ENCODE measurements at regions not wholly inside any gene's neighbourhood (a gene's known extent, or its start where the extent isn't known, plus 50 kb on each side); places are given as distances from the start of the nearest gene placed in this dataset.

DNA sequence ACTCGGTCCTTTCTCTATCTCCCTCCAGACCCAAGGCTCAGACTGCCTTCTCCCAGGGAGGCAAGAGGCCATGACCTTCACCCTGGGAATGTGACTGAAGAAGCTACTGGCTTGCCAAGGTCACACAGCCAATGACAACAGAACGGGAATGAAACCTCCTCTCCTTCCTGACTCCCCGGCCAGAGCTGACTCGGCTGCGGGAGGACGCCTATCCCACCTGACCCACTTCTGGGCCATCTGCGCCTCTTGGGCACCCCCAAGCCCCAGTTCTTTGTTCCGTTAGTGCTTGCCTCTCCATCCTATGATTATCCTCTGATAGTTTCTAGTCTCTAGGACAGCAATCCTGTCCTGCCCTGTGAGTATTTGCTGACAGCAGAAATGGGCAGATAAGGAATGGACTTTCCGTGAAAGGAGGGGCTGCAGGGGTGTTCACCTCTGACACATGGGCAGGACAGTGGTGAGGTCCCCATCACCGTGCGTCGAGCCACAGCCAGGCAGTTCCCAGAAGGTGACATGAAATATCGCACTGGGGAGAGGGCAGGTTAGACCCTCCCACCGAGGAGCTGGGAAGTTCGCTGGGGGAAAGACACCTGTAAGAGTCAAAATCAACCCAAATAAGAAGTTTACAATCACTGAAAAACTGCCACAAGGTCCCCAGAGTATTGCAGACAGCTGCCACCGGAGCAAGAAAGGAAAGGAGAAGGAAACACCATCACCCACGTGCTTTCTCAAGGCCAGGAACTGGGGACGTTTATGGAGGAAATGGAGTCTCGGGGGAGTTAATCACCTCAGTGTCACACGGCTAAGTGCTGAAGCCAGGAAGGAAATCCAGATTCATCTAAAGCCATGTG lies 63.0 kb downstream of the INSIG1 start:
- ATAC-seq (replicated peaks) = no peak
- no peaks in the 10 kb centered on the region for H3K4me1 Mint-ChIP-seq
- peaks cover 46% of the 10 kb centered on the region for H3K27me3 Mint-ChIP-seq
- H3K9me3 Mint-ChIP-seq = no peaks in the 10 kb centered on the region
- no peaks in the 10 kb centered on the region for H3K36me3 Mint-ChIP-seq (ENCODE audit: low read depth)
- no peak overlapping the region for H3K4me3 Mint-ChIP-seq
- no peak overlapping the region for H3K27ac Mint-ChIP-seq

DNA sequence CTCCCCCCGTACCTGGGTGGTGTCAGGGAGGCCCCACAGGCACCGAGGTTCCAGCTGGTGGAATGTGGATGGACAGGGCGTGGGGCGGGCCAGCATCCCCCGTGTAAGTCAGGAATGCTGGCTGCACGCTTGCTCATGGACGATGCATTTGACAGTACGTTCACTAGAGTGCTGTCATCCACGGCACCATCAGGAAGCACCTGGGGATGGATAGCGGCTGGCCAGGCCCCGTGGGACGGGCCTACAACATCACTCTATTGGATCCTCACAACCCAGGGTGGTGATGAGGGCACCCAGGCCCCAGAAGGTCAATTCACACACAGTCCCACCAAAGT lies 63.6 kb downstream of the INSIG1 start:
- no peak overlapping the region for H3K27ac Mint-ChIP-seq
- no peaks in the 10 kb centered on the region for H3K9me3 Mint-ChIP-seq
- no peak for ATAC-seq (replicated peaks)
- no peaks in the 10 kb centered on the region for H3K4me1 Mint-ChIP-seq
- H3K4me3 Mint-ChIP-seq = no peak overlapping the region
- H3K36me3 Mint-ChIP-seq (ENCODE audit: low read depth) = no peaks in the 10 kb centered on the region
- H3K27me3 Mint-ChIP-seq = peaks cover 46% of the 10 kb centered on the region

DNA sequence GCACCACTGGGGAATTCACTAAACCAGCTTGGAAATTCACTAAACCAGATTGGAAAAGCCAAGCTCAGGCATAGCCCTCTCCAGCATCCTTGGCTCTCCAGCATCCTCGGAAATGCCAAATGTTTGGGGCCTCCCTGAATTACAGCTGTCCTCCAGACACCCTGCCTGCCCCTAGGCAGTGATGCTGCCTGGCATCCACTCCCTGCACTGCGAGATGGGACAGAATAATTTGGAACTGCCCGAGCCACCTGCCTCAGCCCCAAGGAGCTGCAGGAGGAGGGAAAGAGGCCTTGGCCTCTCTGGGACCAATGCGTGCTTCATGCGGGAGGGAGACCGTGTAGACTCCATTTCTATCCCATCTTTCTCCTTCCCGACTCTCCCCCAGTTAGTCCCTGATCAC lies 64.3 kb downstream of the INSIG1 start:
- no peaks in the 10 kb centered on the region for H3K9me3 Mint-ChIP-seq
- no peak overlapping the region for H3K27ac Mint-ChIP-seq
- H3K36me3 Mint-ChIP-seq (ENCODE audit: low read depth) = no peaks in the 10 kb centered on the region
- peaks cover 45% of the 10 kb centered on the region for H3K27me3 Mint-ChIP-seq
- ATAC-seq (replicated peaks) = no peak
- H3K4me3 Mint-ChIP-seq = no peak overlapping the region
- no peaks in the 10 kb centered on the region for H3K4me1 Mint-ChIP-seq

DNA sequence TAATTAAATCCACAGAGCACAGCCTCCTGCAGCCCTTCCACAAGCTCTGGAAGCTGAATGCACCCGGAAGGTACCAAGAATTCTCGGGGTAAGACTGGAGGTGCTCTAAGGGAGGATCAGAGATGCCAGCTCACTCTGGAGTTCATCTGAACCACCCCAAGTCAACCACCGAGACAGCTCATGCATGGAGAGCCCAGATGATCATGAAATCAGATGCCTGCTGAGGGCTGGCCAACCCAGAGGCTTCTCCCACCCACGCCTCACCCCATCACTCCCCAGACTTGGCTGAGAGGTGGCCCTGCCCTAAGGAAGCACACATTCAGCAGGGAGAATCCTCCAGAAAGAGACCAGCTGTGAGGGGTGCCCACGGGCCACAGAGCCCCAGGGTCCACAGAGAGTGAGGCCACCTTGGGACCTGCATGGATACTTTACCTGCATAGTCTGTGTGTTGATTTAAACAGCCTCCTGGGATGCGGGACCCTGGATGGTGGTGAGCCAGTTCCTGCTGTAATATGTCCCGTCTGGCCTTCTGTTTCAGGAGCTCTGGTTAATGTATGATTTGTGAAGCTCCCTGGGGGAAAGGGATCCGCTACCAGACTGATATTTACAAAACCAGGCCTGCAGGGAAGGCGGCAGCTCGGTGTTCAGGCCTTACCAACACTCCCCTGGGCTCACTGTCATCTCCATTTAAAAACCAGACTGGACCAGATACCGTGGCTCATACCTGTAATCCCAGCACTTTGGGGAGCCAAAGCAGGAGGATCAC lies 64.9 kb downstream of the INSIG1 start:
- ATAC-seq (replicated peaks) = no peak
- no peaks in the 10 kb centered on the region for H3K36me3 Mint-ChIP-seq (ENCODE audit: low read depth)
- no peaks in the 10 kb centered on the region for H3K4me1 Mint-ChIP-seq
- H3K27ac Mint-ChIP-seq = no peak overlapping the region
- peaks cover 43% of the 10 kb centered on the region for H3K27me3 Mint-ChIP-seq
- no peak overlapping the region for H3K4me3 Mint-ChIP-seq
- H3K9me3 Mint-ChIP-seq = no peaks in the 10 kb centered on the region

DNA sequence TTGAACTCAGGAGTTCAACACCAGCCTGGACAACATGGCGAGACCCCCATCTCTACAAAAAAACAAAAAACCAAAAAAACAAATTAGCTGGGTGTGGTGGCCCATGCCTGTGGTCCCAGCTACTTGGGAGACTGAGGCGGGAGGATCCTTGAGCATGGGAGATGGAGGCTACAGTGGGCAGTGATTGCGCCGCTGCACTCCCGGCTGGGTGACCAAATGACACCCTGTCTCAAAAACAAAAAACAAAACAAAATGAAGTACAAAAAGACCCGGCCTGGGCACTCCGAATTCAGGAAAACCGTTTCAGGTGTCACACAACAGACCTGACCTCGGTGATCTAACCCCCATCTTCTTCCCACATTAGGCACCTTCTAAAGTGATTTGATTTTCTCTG lies 65.5 kb downstream of the INSIG1 start:
- no peak overlapping the region for H3K27ac Mint-ChIP-seq
- peaks cover 43% of the 10 kb centered on the region for H3K27me3 Mint-ChIP-seq
- no peaks in the 10 kb centered on the region for H3K36me3 Mint-ChIP-seq (ENCODE audit: low read depth)
- no peak for ATAC-seq (replicated peaks)
- no peaks in the 10 kb centered on the region for H3K4me1 Mint-ChIP-seq
- H3K4me3 Mint-ChIP-seq = no peak overlapping the region
- H3K9me3 Mint-ChIP-seq = no peaks in the 10 kb centered on the region

DNA sequence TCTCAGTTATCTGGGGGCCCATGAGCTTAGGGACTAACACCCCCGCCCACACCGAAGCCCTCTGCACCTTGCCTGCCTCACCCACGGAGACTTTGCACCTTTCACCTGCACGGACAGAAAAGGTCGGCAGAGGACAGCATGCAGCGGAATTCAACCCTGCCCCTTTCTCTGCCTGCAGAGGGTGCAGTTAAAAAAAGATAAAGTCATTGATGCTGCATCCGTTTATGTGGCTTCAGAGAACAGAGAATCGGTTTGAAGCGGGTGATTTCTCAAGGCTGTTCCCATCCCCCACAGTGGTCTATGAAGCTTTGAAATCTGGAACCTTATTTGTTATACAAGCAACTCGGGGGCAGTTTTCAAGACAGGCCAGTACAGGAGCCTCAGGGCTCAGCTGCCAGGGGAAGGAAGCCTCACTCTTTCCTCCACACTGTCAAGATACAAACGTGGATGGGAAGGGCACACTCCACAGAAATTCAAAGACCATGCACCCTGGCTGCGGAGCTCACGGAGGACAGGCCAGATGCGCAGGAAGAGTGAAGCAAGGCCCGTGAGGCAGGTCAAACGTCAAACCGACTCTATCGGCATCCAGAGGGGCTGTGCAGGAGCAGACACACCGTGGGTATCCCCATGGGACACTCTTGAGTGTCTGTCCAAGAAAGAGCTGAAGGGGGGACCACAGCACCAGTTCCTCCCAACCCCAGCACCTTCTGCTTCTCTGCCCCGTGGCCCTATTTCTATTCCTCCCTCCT lies 66.3 kb downstream of the INSIG1 start:
- H3K27me3 Mint-ChIP-seq = peaks cover 49% of the 10 kb centered on the region
- no peak for ATAC-seq (replicated peaks)
- H3K36me3 Mint-ChIP-seq (ENCODE audit: low read depth) = no peaks in the 10 kb centered on the region
- H3K4me3 Mint-ChIP-seq = no peak overlapping the region
- no peaks in the 10 kb centered on the region for H3K9me3 Mint-ChIP-seq
- H3K4me1 Mint-ChIP-seq = no peaks in the 10 kb centered on the region
- H3K27ac Mint-ChIP-seq = no peak overlapping the region

DNA sequence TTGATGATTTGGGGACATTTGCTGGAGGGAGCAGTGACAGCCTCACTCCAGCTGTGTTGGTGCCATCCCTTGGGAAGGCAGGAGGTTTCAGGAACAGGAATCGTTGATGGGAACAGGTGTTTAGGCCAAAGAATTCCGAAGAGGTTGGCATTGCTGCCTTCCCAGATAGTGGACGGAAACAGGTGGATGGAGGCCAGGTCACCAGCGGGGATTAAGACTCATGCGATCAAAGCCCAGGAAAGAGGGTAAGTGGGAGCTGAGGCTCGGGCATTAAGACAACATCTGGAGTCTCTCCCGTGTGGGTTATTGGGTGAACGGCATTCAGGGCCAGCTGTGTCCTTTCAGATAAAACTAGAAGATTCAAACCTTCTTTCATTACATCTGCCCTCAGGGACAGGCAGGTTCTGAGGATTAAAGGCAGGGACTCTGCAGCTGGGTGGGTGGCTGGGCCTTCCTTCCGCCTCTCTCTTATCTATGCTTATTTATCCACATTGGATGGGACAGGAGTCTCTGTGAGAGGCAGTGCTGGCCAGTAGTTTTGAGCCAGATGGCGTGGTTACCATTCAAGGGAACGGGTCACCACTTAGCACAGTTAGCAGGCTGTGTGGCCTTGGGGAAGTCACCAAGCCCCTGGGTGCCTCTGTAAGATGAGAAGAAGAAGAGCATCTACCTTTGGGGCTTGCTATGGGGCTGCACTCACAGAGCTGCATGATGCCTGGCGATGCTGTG lies 67.6 kb downstream of the INSIG1 start:
- Mint-ChIP-seq H3K9me3 (no peaks in the 10 kb centered on the region), H3K4me3 (no peak overlapping the region), H3K27ac (no peak overlapping the region), H3K27me3 (peaks cover 48% of the 10 kb centered on the region), H3K4me1 (no peaks in the 10 kb centered on the region), H3K36me3 (ENCODE audit: low read depth) (no peaks in the 10 kb centered on the region)
- ATAC-seq (replicated peaks) = no peak

DNA sequence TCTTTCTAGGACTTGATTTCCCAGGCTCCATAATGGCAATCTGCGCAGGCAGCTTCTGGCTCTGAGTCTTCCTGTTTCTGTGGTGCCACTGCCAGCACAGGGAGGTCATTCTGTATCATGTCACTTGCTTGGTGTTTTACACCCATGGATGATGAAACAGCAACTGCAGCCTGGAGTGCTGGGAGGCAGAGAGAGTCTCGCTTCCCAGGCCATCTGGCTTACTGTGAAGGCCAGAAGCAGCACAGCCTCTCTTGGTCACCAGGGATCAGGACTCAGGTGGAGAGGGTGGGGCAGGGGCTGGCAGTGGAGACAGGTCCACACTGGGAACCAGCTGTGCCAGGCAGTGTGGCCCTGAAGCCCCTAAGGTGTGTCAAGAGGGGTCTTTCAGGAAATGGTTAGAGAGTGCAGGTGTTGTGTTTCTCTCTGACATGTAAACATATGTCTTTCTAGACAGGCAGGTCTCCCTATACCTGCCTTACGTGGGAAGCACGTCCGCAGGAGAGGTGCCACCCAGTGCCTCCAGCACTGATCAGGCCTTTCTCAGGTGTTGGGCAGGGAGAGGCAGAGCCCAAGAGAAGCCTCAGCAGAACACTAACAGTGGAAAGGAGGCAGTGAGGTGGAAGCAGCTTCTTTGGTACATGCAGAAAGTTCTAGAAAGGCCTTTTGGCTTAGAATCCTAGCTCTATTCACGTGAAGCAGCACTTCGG lies 71.4 kb downstream of the INSIG1 start:
- H3K4me1 Mint-ChIP-seq = peaks cover 9% of the 10 kb centered on the region
- H3K4me3 Mint-ChIP-seq = no peak overlapping the region
- H3K27ac Mint-ChIP-seq = no peak overlapping the region
- peaks cover 5% of the 10 kb centered on the region for H3K36me3 Mint-ChIP-seq (ENCODE audit: low read depth)
- no peaks in the 10 kb centered on the region for H3K9me3 Mint-ChIP-seq
- ATAC-seq (replicated peaks) = no peak
- peaks cover 51% of the 10 kb centered on the region for H3K27me3 Mint-ChIP-seq

DNA sequence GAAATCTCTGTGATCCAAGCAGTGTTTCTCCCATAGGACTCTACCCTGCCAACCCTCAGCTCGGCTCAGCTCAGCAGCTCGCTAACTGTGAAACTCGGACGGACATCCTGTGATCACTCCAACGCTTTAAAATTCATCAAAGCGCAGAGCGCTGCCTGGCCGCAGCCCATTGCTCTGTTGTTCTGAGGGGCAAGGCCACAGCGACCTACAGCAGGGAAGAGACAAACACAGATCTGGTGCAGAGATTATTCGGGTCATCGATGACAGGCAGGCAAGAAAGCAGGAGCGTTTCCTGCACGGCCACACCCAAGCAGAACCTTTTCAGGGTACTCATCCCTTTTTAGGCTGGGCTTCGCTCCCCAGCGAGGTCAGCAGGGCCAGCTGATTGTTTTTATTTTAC lies 72.1 kb downstream of the INSIG1 start:
- Mint-ChIP-seq H3K27ac (no peak overlapping the region), H3K36me3 (ENCODE audit: low read depth) (peaks cover 5% of the 10 kb centered on the region), H3K4me1 (peaks cover 11% of the 10 kb centered on the region), H3K27me3 (peaks cover 50% of the 10 kb centered on the region), H3K4me3 (no peak overlapping the region), H3K9me3 (no peaks in the 10 kb centered on the region)
- no peak for ATAC-seq (replicated peaks)

DNA sequence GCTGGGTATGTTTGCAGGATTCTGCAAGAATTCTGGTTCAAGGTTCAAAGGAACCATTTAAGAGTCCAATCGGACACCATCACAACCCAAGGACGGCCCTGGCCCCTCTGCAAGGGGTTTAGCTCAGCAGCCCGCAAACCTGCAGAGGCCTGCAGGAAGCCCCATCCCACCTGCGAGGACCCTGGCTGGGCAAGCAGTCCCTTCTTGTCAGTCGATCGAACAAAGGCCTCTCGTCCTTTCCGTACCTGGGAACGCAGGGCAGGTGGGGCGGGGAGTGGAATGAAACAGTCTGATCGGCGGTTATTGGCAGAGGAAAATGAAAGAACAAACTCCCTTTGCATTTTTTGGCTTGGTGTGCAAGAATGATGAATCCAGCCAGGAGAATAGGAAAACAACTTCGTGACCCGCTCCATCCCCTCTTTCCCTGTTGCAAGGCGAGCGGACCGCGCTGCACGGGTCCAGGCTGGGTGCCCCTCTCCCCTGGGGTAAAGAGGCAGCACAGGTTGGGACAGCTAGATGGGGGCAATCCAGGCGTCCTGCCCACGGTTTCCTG lies 73.7 kb downstream of the INSIG1 start:
- H3K4me3 Mint-ChIP-seq = no peak overlapping the region
- peaks cover 59% of the 10 kb centered on the region for H3K27me3 Mint-ChIP-seq
- ATAC-seq (replicated peaks) = no peak
- H3K4me1 Mint-ChIP-seq = peaks cover 19% of the 10 kb centered on the region
- H3K36me3 Mint-ChIP-seq (ENCODE audit: low read depth) = peaks cover 12% of the 10 kb centered on the region
- H3K27ac Mint-ChIP-seq = no peak overlapping the region
- H3K9me3 Mint-ChIP-seq = no peaks in the 10 kb centered on the region

DNA sequence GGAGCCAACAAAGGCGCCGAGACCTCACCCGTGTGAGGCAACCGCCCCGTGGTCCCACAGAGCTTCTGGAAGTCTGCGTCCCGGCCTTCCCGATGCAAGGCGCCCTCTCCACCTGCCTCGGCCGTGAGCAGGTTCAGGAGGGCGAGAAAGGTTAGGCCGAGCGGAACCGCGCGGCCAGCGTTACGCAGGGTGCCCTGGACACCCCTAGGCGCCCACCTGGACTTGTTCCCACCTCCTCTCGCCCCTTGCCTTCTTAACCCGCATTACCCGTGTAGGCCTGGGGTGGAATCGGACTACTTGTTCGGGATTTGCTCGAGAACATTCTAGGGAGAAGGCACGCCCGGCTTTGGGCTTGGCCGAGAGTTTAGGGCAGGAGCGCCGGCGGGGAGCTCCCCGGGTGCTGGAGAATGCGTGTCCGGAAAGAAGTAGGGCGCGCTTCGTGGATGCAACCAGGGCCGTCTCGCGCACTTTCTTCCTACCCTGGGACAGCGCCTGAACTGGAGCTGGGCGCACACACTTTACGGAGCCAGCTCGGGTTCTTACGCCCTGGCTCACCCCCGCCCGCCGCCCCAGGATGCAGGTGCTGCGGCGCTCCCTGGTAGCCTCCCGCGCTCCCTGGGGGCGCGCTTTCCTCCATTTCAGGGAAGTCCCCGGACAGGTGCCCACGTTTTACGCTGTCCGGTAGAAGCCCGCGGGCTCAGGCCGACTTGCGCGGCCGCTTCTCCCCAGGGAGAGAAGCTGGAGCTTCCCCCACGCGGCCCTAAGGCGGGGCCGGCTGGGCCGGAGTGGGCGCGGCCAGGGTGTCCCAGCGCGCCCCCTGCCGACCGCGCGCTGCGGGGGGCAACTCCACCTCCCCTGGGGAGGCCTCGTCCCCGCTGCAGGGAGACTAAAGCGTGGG lies 74.5 kb downstream of the INSIG1 start:
- no peak overlapping the region for H3K4me3 Mint-ChIP-seq
- no peak overlapping the region for H3K27ac Mint-ChIP-seq
- peaks cover 62% of the 10 kb centered on the region for H3K27me3 Mint-ChIP-seq
- H3K4me1 Mint-ChIP-seq = peaks cover 19% of the 10 kb centered on the region
- ATAC-seq (replicated peaks) = no peak
- peaks cover 12% of the 10 kb centered on the region for H3K36me3 Mint-ChIP-seq (ENCODE audit: low read depth)
- no peaks in the 10 kb centered on the region for H3K9me3 Mint-ChIP-seq

DNA sequence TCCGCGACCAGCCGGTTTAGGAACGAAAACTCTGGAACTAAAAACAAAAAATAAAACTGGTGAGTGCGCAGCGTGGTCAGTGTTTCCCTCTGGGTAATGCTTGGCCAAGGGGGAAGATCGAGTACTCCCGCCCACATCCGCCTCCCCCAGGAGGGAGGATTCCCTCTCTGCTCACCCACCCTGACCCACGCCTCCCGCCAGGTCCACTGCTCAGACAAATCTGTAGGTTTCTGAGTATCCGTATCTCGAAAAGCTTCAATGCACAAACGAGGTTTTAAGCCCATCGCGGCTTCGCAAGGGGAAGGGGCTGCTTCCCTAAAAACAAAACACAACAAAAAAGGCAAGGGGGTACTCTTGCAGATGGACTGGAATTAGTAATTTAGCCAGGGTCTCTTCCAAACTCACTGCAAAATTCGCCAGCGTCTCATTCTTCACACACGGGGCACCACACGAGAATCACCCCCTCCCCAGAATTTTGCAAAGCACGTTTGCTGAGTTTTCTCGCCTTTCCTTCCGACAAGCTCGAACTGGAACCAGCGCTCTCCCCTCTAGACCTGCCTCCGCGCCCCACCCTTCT lies 75.2 kb downstream of the INSIG1 start:
- Mint-ChIP-seq H3K27ac (no peak overlapping the region), H3K4me1 (peaks cover 19% of the 10 kb centered on the region), H3K9me3 (no peaks in the 10 kb centered on the region), H3K36me3 (ENCODE audit: low read depth) (peaks cover 12% of the 10 kb centered on the region), H3K4me3 (peak overlapping the region; percentile 66), H3K27me3 (peaks cover 70% of the 10 kb centered on the region)
- no peak for ATAC-seq (replicated peaks)

Data from activated T-helper 17 cell treated with anti-CD3 and anti-CD28 coated beads, Interleukin-2, amount 50 U/mL, for 72 hours (primary cell).